GM12878 (cell line): ENCODE measurements at regions not wholly inside any gene's neighbourhood (a gene's known extent, or its start where the extent isn't known, plus 50 kb on each side); places are given as distances from the start of the nearest gene placed in this dataset.

Source experiments
- ATAC-seq: fragments of 200-7000 bp; cut with Tn5 transposase; 3 replicates; pipeline ENCODE4 v1.9.1; 2020; ENCODE audit warnings: mild to moderate bottlenecking, moderate library complexity
- BruUV-seq: library from RNA; stranded (reverse); fragments of 400-500 nt; replicated peaks from 2 replicates; lab custom pipeline; 2021; lab: Mats Ljungman, UMichigan
- CTCF ChIA-PET: fragments of 300-600 bp; sonication (Branson Sonifier 250); formaldehyde crosslinking; extraction: SDS; loops from one replicate; lab custom pipeline; 2021; ENCODE audit warnings: inconsistent platforms; lab: Yijun Ruan, JAX
- POLR2A ChIA-PET: fragments of 350-600 bp; formaldehyde crosslinking; extraction: SDS; loops from one replicate; lab custom pipeline; 2021; ENCODE audit warnings: inconsistent platforms; lab: Charles Lee
- RAD21 ChIA-PET: fragments of 300-600 bp; sonication (Branson Sonifier 250); formaldehyde crosslinking; loops from one replicate; lab custom pipeline; 2023; ENCODE audit warnings: antibody characterized with exemption; ENCODE audit not compliant: unreplicated experiment; lab: Charles Lee
- SMC1A ChIA-PET: fragments of 300-600 bp; sonication (Branson Sonifier 250); formaldehyde crosslinking; loops from one replicate; lab custom pipeline; 2023; ENCODE audit not compliant: unreplicated experiment, uncharacterized antibody; lab: Charles Lee
- DNase-seq: peaks from one replicate; pipeline ENCODE4 v3.0.0-alpha.2; 2011; ENCODE audit warnings: low read depth, low spot score
- FAIRE-seq: peaks from 3 replicates; lab custom pipeline; 2011; peaks lifted over from hg19 to GRCh38; lab: Jason Lieb, UNC
- H2AFZ ChIP-seq: 2 replicates; pipeline ENCODE4 v1.6.0; 2011; ENCODE audit warnings: low read depth, low read length, control low read depth; ENCODE audit not compliant: control insufficient read depth
- H3K27ac ChIP-seq: 2 replicates; pipeline ENCODE4 v1.5.1; 2011; ENCODE audit warnings: control low read depth; ENCODE audit not compliant: control insufficient read depth, insufficient read depth
- H3K27me3 ChIP-seq, 2 experiments: replicated peaks in 1 of 2; 2 replicates each; pipeline versions ENCODE4 v1.6.0 to v1.6.1; 2011; ENCODE audit warnings: low read length in 1 of 2; ENCODE audit not compliant: control insufficient read depth in 2 of 2, insufficient read depth in 2 of 2
- H3K36me3 ChIP-seq, 2 experiments: 2 replicates each; pipeline ENCODE4 v1.5.1; 2011; ENCODE audit warnings: low read length in 1 of 2; ENCODE audit not compliant: control insufficient read depth in 2 of 2, insufficient read depth in 2 of 2
- H3K4me1 ChIP-seq: 2 replicates; pipeline ENCODE4 v1.6.1; 2011; ENCODE audit warnings: mild to moderate bottlenecking, low read length, moderate library complexity, mixed read lengths; ENCODE audit not compliant: control insufficient read depth, insufficient read depth
- H3K4me2 ChIP-seq: 2 replicates; pipeline ENCODE4 v1.6.0; 2011; ENCODE audit warnings: control low read depth; ENCODE audit not compliant: control insufficient read depth, insufficient read depth
- H3K4me3 ChIP-seq: fragments of 200-600 bp; sonication (generic); 2 replicates; pipeline ENCODE4 v1.5.1; 2016
- H3K79me2 ChIP-seq: 2 replicates; pipeline ENCODE4 v1.6.0; 2011; ENCODE audit warnings: low read length; ENCODE audit not compliant: control insufficient read depth, insufficient read depth
- H3K9ac ChIP-seq: 2 replicates; pipeline ENCODE4 v1.8.0; 2011; ENCODE audit warnings: low read length, control low read depth, mixed read lengths; ENCODE audit not compliant: control insufficient read depth, insufficient read depth
- H3K9me3 ChIP-seq: replicated peaks from 3 replicates; pipeline ENCODE4 v1.5.1; 2011; ENCODE audit warnings: mild to moderate bottlenecking, low read length; ENCODE audit not compliant: control insufficient read depth, insufficient read depth
- H4K20me1 ChIP-seq: 2 replicates; pipeline ENCODE4 v1.6.0; 2011; ENCODE audit not compliant: control insufficient read depth, insufficient read depth
- HDAC2 ChIP-seq: fragments of 200-600 bp; sonication (generic); IDR thresholded peaks from 2 replicates; pipeline ENCODE4 v1.6.1; 2017
- MYC ChIP-seq: IDR thresholded peaks from 2 replicates; pipeline ENCODE4 v1.6.1; 2011; ENCODE audit warnings: mild to moderate bottlenecking, low read length, moderate library complexity, inconsistent platforms; ENCODE audit not compliant: insufficient read depth, insufficient replicate concordance, insufficient read length, severe bottlenecking
- PBX3 ChIP-seq: IDR thresholded peaks from 2 replicates; pipeline ENCODE4 v1.6.1; 2011; ENCODE audit warnings: mild to moderate bottlenecking, low read depth, low read length, moderate library complexity; ENCODE audit not compliant: insufficient replicate concordance
- POLR2AphosphoS2 ChIP-seq: IDR thresholded peaks from 2 replicates; pipeline ENCODE4 v1.6.1; 2011; ENCODE audit warnings: low read depth, mild to moderate bottlenecking, low read length, improper control_type of control experiment, moderate library complexity
- RAD21 ChIP-seq: IDR thresholded peaks from 2 replicates; pipeline ENCODE4 v1.6.1; 2011; ENCODE audit warnings: mild to moderate bottlenecking, low read depth, low read length, moderate library complexity; ENCODE audit not compliant: insufficient read depth
- SMC3 ChIP-seq: IDR thresholded peaks from 2 replicates; pipeline ENCODE4 v1.6.1; 2011; ENCODE audit warnings: low read length, improper control_type of control experiment, borderline replicate concordance
- TAF1 ChIP-seq: IDR thresholded peaks from 2 replicates; pipeline ENCODE4 v1.6.1; 2011; ENCODE audit warnings: mild to moderate bottlenecking, low read depth, low read length, borderline replicate concordance
- USF1 ChIP-seq: IDR thresholded peaks from 2 replicates; pipeline ENCODE4 v1.6.1; 2011; ENCODE audit warnings: borderline replicate concordance, low read depth, mild to moderate bottlenecking, moderate library complexity, mixed read lengths, low read length; ENCODE audit not compliant: insufficient read depth; ENCODE audit errors: extremely low read length
- ZNF622 ChIP-seq: fragments of 450-650 bp; IDR thresholded peaks from 2 replicates; pipeline ENCODE4 v1.6.1; 2017; ENCODE audit warnings: mild to moderate bottlenecking, inconsistent platforms
- in situ Hi-C: fragments of 300-500 bp; cut with MboI; formaldehyde crosslinking; loops from 9 replicates; pipeline ENCODE4 v1.14.3; 2018; ENCODE audit warnings: mixed read lengths
- intact Hi-C: fragments of 100-400 bp; cut with micrococcal nuclease; formaldehyde crosslinking; loops from one replicate; pipeline ENCODE4 v1.14.2; 2022; ENCODE audit not compliant: unreplicated experiment
- TF ChIP-seq, protein P1 (sequence below): IDR thresholded peaks from 2 replicates; pipeline ENCODE4 v1.6.1; 2012; ENCODE audit warnings: improper control_type of control experiment, low read depth, low read length; ENCODE audit not compliant: insufficient replicate concordance
- TF ChIP-seq, protein P2 (sequence below): fragments of 150-350 bp; IDR thresholded peaks from 2 replicates; pipeline ENCODE4 v1.6.1; 2016; ENCODE audit warnings: low read depth, low read length

DNA sequence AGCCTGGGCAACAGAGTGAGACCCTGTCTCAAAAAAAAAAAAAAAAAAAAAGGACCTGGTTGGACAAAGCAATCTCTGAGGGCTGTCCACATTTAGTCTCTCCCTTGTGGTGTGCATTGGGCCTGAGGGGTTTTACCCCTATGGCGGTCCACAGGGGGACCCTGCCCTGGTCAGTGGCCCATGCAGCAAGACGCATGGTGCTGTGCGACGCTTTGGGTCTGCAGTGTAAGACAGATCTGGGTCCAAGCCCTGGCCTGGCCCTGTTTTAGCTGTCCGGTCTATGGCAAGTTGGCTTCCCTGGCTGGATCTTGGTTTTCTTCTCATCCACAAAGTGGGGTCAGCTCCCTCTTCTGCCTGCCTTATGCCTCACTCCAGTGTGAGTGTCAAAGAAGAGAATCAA lies 123.2 kb upstream of the NLRP1 start (continued):
- TF ChIP-seq, protein P1, sequence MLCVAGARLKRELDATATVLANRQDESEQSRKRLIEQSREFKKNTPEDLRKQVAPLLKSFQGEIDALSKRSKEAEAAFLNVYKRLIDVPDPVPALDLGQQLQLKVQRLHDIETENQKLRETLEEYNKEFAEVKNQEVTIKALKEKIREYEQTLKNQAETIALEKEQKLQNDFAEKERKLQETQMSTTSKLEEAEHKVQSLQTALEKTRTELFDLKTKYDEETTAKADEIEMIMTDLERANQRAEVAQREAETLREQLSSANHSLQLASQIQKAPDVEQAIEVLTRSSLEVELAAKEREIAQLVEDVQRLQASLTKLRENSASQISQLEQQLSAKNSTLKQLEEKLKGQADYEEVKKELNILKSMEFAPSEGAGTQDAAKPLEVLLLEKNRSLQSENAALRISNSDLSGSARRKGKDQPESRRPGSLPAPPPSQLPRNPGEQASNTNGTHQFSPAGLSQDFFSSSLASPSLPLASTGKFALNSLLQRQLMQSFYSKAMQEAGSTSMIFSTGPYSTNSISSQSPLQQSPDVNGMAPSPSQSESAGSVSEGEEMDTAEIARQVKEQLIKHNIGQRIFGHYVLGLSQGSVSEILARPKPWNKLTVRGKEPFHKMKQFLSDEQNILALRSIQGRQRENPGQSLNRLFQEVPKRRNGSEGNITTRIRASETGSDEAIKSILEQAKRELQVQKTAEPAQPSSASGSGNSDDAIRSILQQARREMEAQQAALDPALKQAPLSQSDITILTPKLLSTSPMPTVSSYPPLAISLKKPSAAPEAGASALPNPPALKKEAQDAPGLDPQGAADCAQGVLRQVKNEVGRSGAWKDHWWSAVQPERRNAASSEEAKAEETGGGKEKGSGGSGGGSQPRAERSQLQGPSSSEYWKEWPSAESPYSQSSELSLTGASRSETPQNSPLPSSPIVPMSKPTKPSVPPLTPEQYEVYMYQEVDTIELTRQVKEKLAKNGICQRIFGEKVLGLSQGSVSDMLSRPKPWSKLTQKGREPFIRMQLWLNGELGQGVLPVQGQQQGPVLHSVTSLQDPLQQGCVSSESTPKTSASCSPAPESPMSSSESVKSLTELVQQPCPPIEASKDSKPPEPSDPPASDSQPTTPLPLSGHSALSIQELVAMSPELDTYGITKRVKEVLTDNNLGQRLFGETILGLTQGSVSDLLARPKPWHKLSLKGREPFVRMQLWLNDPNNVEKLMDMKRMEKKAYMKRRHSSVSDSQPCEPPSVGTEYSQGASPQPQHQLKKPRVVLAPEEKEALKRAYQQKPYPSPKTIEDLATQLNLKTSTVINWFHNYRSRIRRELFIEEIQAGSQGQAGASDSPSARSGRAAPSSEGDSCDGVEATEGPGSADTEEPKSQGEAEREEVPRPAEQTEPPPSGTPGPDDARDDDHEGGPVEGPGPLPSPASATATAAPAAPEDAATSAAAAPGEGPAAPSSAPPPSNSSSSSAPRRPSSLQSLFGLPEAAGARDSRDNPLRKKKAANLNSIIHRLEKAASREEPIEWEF = no peak
- TF ChIP-seq, all 136 proteins: peak for 0

DNA sequence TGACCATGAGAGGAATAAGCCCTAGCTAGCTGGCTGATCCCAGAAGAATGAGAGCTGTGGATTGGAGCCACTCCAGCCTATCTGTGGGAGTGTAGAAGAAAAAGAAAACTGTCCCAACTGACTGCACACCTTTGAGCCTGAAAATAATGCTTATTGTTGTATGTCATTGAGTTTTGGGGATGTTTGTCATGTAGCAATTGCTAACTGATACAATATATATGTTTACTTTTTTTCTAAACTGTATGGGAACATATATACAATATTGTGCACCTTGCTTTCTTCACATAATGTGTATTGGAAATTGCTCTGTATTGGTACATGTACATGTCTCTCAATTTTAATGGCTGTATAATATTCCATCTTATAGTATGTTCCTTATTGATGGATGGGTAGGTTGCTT lies 124.0 kb upstream of the NLRP1 start:
- CTCF ChIA-PET = interaction anchor here (4.2 kb wide), 1 partner anchor 115 kb away, joined by 45 read pairs; no protein-coding TSS in a partner anchor
- no peak for ATAC-seq
- Histone ChIP-seq H3K9me3 (no peaks in the 10 kb centered on the region; the same call in 2 of the 3 replicates), H3K79me2 (no peaks in the 10 kb centered on the region), H3K27me3 (peaks cover 2 to 4% of the 10 kb centered on the region in 2 experiments; a peak in 3 of 4 replicates), H3K36me3 (no peaks in the 10 kb centered on the region), H4K20me1 (no peaks in the 10 kb centered on the region), H3K4me2 (no peak overlapping the region), H3K4me1 (no peaks in the 10 kb centered on the region), H3K9ac (no peak overlapping the region), H3K27ac (no peak overlapping the region), H3K4me3 (no peak overlapping the region), H2AFZ (no peak overlapping the region)
- no peak for FAIRE-seq
- BruUV-seq = no TSS peak
- in situ Hi-C loops = loop anchor here (25.0 kb wide), 1 partner anchor 704 kb away; no protein-coding TSS in a partner anchor
- SMC1A ChIA-PET = interaction anchor here (1.2 kb wide), 1 partner anchor 116 kb away, joined by 4 read pairs; no protein-coding TSS in a partner anchor
- RAD21 ChIA-PET = interaction anchor here (0.7 to 0.9 kb wide), 2 partner anchors 121 to 124 kb away, joined by 3 read pairs; partner anchors contain the start of gene NLRP1
- DNase-seq = no peak
- intact Hi-C loops = loop anchor here (5.0 kb wide), 1 partner anchor 714 kb away; no protein-coding TSS in a partner anchor
- POLR2A ChIA-PET = no interaction called here
- TF ChIP-seq SMC3 = no peak
- no peak for TF ChIP-seq HDAC2
- TF ChIP-seq TAF1 = no peak
- no peak for TF ChIP-seq ZNF622
- TF ChIP-seq PBX3 = no peak
- no peak for TF ChIP-seq USF1
- TF ChIP-seq RAD21 = no peak
- TF ChIP-seq MYC = no peak
- TF ChIP-seq, protein P2, sequence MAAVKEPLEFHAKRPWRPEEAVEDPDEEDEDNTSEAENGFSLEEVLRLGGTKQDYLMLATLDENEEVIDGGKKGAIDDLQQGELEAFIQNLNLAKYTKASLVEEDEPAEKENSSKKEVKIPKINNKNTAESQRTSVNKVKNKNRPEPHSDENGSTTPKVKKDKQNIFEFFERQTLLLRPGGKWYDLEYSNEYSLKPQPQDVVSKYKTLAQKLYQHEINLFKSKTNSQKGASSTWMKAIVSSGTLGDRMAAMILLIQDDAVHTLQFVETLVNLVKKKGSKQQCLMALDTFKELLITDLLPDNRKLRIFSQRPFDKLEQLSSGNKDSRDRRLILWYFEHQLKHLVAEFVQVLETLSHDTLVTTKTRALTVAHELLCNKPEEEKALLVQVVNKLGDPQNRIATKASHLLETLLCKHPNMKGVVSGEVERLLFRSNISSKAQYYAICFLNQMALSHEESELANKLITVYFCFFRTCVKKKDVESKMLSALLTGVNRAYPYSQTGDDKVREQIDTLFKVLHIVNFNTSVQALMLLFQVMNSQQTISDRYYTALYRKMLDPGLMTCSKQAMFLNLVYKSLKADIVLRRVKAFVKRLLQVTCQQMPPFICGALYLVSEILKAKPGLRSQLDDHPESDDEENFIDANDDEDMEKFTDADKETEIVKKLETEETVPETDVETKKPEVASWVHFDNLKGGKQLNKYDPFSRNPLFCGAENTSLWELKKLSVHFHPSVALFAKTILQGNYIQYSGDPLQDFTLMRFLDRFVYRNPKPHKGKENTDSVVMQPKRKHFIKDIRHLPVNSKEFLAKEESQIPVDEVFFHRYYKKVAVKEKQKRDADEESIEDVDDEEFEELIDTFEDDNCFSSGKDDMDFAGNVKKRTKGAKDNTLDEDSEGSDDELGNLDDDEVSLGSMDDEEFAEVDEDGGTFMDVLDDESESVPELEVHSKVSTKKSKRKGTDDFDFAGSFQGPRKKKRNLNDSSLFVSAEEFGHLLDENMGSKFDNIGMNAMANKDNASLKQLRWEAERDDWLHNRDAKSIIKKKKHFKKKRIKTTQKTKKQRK = no peak
- no peak for TF ChIP-seq POLR2AphosphoS2
